Endodermal cell (in vitro differentiated cells): ENCODE measurements at regions not wholly inside any gene's neighbourhood (a gene's known extent, or its start where the extent isn't known, plus 50 kb on each side); places are given as distances from the start of the nearest gene placed in this dataset.

Experiments
- DNase-seq: peaks from one replicate; pipeline ENCODE4 v3.0.0-alpha.2; 2017
- H3K27ac ChIP-seq: 2 replicates; pipeline ENCODE4 v1.5.1; 2013; ENCODE audit warnings: mild to moderate bottlenecking, low read depth, low read length, moderate library complexity
- H3K27me3 ChIP-seq: 2 replicates; pipeline ENCODE4 v1.6.1; 2013; ENCODE audit warnings: mild to moderate bottlenecking, low read length, moderate library complexity; ENCODE audit not compliant: insufficient read depth, control insufficient read depth, poor library complexity, severe bottlenecking
- H3K36me3 ChIP-seq: 2 replicates; pipeline ENCODE4 v1.7.0; 2013; ENCODE audit warnings: mild to moderate bottlenecking, low read length, moderate library complexity; ENCODE audit not compliant: control insufficient read depth, insufficient read depth
- H3K4me1 ChIP-seq: one replicate; pipeline ENCODE4 v1.7.0; 2013; ENCODE audit warnings: low read length; ENCODE audit not compliant: control insufficient read depth, insufficient read depth
- H3K4me3 ChIP-seq: 2 replicates; pipeline ENCODE4 v1.5.1; 2013; ENCODE audit warnings: mild to moderate bottlenecking, low read length, moderate library complexity
- H3K9ac ChIP-seq: 2 replicates; pipeline ENCODE4 v1.6.1; 2013; ENCODE audit warnings: mild to moderate bottlenecking, low read length, moderate library complexity; ENCODE audit not compliant: poor library complexity, severe bottlenecking; ENCODE audit errors: extremely low read depth
- H3K9me3 ChIP-seq: 2 replicates; pipeline ENCODE4 v1.6.1; 2013; ENCODE audit warnings: mild to moderate bottlenecking, low read length, moderate library complexity; ENCODE audit not compliant: control insufficient read depth
- H3K27ac Mint-ChIP-seq: 2 replicates; pipeline ENCODE4 v1.8.0; 2020; ENCODE audit warnings: mixed read lengths
- H3K27me3 Mint-ChIP-seq: 2 replicates; pipeline ENCODE4 v1.8.0; 2021; ENCODE audit warnings: mild to moderate bottlenecking, mixed read lengths; ENCODE audit not compliant: insufficient read depth
- H3K36me3 Mint-ChIP-seq: 2 replicates; pipeline ENCODE4 v1.8.0; 2020; ENCODE audit warnings: low read depth, mixed read lengths
- H3K4me1 Mint-ChIP-seq: 2 replicates; pipeline ENCODE4 v1.8.0; 2020; ENCODE audit warnings: mixed read lengths
- H3K4me3 Mint-ChIP-seq: 2 replicates; pipeline ENCODE4 v1.8.0; 2020; ENCODE audit warnings: mild to moderate bottlenecking, moderate library complexity, mixed read lengths
- H3K9me3 Mint-ChIP-seq: 2 replicates; pipeline ENCODE4 v1.8.0; 2020; ENCODE audit warnings: mild to moderate bottlenecking, mixed read lengths
- WGBS, 2 experiments: methylation state at CpG; one replicate each; pipeline versions ENCODE4 v1.1.5 to v1.1.7; 2013; ENCODE audit warnings: missing lambda C conversion rate in 2 of 2, mixed read lengths in 1 of 2; ENCODE audit not compliant: insufficient coverage in 1 of 2, insufficient read length in 1 of 2; 5-methylcytosine and 5-hydroxymethylcytosine counted together
- TF ChIP-seq, protein P1 (sequence below): fragments of 200-600 bp; sonication (generic); conservative IDR thresholded peaks from 2 replicates; pipeline ENCODE4 v1.5.0; 2021; ENCODE audit warnings: antibody characterized with exemption, mild to moderate bottlenecking

- peaks cover 14% of the 10 kb centered on the region for H3K9me3 Mint-ChIP-seq
- 59 to 67% methylated on average over 1 of the region's 1 CpG for WGBS, 2 experiments
- no peak for DNase-seq
Measured at GRCh38 chr21:17045214-17045853, 467.5 kb upstream of the CXADR start.

GRCh38 chr21:17048974-17049373, 463.9 kb upstream of the CXADR start:
- Mint-ChIP-seq H3K27me3 (no peaks in the 10 kb centered on the region), H3K36me3 (peaks cover 1% of the 10 kb centered on the region), H3K27ac (no peak overlapping the region), H3K4me1 (peaks cover 33% of the 10 kb centered on the region), H3K9me3 (peaks cover 12% of the 10 kb centered on the region), H3K4me3 (no peak overlapping the region)
- TF ChIP-seq, protein P1, sequence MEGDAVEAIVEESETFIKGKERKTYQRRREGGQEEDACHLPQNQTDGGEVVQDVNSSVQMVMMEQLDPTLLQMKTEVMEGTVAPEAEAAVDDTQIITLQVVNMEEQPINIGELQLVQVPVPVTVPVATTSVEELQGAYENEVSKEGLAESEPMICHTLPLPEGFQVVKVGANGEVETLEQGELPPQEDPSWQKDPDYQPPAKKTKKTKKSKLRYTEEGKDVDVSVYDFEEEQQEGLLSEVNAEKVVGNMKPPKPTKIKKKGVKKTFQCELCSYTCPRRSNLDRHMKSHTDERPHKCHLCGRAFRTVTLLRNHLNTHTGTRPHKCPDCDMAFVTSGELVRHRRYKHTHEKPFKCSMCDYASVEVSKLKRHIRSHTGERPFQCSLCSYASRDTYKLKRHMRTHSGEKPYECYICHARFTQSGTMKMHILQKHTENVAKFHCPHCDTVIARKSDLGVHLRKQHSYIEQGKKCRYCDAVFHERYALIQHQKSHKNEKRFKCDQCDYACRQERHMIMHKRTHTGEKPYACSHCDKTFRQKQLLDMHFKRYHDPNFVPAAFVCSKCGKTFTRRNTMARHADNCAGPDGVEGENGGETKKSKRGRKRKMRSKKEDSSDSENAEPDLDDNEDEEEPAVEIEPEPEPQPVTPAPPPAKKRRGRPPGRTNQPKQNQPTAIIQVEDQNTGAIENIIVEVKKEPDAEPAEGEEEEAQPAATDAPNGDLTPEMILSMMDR: no peak
- H3K9ac ChIP-seq: no peak overlapping the region
- H3K9me3 ChIP-seq: peaks cover 6% of the 10 kb centered on the region
- H3K4me3 ChIP-seq: no peak overlapping the region
- no peak overlapping the region for H3K27ac ChIP-seq
- H3K36me3 ChIP-seq: no peaks in the 10 kb centered on the region
- H3K27me3 ChIP-seq: no peaks in the 10 kb centered on the region
- peaks cover 9% of the 10 kb centered on the region for H3K4me1 ChIP-seq
- 74 to 94% methylated on average over 2 to 3 of the region's 3 CpGs for WGBS, 2 experiments
- DNase-seq: no peak

More at GRCh38 chr21:17045214-17045853, 467.5 kb upstream of the CXADR start:
- Histone ChIP-seq H3K9ac (no peak overlapping the region), H3K27me3 (no peaks in the 10 kb centered on the region), H3K9me3 (peaks cover 6% of the 10 kb centered on the region), H3K36me3 (no peaks in the 10 kb centered on the region), H3K4me3 (no peak overlapping the region), H3K4me1 (no peaks in the 10 kb centered on the region), H3K27ac (no peak overlapping the region)
- Mint-ChIP-seq H3K27ac (no peak overlapping the region), H3K4me3 (no peak overlapping the region), H3K27me3 (peaks cover 5% of the 10 kb centered on the region), H3K36me3 (peaks cover 1% of the 10 kb centered on the region), H3K4me1 (peaks cover 10% of the 10 kb centered on the region)
- TF ChIP-seq, protein P1: peak; percentile 71

DNA sequence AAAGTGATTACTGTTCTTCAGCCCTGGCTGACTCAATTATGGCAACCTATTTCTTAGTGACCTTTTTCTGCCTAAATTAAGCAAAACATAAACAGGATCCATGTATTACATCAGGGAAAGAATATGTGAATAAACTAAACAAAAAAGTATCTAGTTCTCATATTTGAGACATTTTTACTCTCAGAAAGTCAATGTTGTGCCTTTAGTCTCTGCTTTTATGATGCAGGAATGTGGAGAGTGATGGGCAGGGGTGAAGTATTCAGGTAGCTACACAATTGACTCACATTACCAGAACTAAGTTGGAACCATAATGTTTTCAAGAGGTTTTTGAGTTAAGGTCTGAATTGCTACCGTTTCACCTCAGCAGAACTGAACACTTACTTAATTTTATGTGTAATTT, 462.7 kb upstream of the CXADR start:
- H3K4me1 ChIP-seq: peaks cover 9% of the 10 kb centered on the region
- no peak for DNase-seq
- TF ChIP-seq, protein P1: no peak
- H3K27ac Mint-ChIP-seq: no peak overlapping the region
- H3K27me3 ChIP-seq: no peaks in the 10 kb centered on the region
- no CpG with 5 or more reads among the region's 1 CpG for WGBS, 2 experiments
- peaks cover 30% of the 10 kb centered on the region for H3K4me1 Mint-ChIP-seq
- no peak overlapping the region for H3K4me3 Mint-ChIP-seq
- peaks cover 6% of the 10 kb centered on the region for H3K9me3 ChIP-seq
- peaks cover 1% of the 10 kb centered on the region for H3K36me3 Mint-ChIP-seq
- H3K4me3 ChIP-seq: no peak overlapping the region
- no peak overlapping the region for H3K27ac ChIP-seq
- H3K9me3 Mint-ChIP-seq: peaks cover 12% of the 10 kb centered on the region
- no peaks in the 10 kb centered on the region for H3K36me3 ChIP-seq
- H3K27me3 Mint-ChIP-seq: no peaks in the 10 kb centered on the region
- H3K9ac ChIP-seq: no peak overlapping the region
